ENCODE measurements at regions not wholly inside any gene's neighbourhood (a gene's known extent, or its start where the extent isn't known, plus 50 kb on each side); places are given as distances from the start of the nearest gene placed in this dataset.

DNA sequence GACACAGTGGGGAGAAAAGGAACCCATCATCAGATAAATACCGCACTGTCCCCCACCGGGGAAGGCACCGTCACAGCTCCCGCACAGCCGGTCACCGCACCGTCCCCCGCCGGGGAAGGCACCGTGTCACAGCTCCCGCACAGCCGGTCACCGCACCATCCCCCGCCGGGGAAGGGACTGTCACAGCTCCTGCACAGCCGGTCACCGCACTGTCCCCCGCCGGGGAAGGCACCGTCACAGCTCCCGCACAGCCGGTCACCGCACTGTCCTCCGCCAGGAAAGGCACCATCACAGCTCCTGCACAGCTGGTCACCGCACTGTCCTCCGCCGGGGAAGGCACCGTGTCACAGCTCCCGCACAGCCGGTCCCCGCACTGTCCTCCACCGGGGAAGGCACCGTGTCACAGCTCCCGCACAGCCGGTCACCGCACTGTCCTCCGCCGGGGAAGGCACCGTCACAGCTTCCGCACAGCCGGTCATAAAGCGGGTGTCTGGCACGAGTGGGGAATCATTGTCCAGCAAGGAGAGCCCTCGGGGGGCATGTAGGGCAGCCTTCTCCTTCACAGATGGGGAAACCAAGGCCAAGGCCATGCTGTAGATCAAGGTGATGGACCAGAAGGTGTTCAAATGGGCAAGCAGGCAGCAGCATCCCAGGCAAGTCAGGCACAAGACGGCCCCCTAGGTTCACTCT lies 280.1 kb downstream of the NPHP4 start:
- no peak for DNase-seq

DNA sequence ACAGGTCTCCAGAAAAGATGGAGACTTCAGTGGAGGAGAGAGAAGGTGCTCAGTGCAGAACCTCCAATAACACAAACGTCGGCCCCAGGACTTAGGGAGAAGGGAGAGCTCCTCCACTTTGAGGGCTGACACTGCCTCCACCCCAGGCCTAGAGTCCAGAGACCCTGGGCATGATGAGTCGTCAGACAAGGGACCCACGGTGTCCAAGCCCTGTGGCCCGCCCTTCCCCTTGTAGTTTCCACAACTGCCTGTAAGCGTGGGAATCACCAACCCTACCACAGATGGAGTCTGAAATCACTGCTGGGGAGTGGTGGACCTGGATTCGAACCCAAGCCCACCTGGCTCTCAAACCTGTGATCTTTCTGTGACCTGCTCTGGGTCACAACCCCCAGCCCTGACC lies 281.1 kb downstream of the NPHP4 start:
- no peak for DNase-seq

DNA sequence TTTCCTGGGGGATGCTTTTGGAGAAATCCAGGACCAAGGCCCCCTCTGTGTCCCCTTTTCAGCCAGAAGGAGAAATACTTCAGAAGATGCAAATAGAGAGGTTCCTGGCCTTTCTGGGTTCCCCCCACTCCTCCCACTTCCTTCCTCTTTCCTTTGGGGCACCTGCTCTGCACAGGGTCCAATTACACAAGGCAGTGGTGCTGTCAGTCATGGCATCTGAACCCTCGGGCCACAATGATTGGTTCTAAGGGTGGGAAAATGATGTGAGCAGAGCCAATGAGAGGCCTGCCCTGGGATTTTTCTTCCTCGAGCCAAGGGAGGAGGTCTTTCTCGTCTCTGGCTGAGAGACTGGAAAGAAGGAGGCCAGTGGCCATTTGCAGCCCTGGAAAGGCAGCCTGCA lies 282.2 kb downstream of the NPHP4 start:
- no peak for DNase-seq

DNA sequence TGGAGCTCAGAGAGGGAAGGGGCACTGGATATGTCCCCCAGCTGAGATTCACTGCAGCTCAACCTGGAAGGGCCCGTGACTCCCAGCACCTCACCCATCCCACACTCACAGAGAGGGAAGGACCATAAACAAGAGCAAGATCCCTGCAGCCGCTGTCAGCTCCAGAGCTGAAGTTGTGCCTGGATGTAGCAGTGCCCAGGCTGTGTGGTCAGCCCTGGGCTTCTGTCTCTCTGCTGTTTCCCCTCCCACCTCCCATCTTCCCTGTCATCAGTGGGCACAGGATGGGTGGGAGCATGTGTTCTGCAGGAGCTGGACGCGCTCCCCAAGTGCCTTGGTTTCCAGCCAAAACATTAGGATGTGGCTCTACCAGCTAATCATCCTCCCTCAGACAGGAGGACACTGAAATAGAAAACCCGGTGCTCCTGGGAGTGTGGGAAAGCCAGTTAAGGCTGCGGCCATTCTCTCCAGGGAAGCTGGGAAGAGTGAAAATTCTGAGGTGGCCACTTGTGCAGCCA lies 282.7 kb downstream of the NPHP4 start:
- no peak for DNase-seq

DNA sequence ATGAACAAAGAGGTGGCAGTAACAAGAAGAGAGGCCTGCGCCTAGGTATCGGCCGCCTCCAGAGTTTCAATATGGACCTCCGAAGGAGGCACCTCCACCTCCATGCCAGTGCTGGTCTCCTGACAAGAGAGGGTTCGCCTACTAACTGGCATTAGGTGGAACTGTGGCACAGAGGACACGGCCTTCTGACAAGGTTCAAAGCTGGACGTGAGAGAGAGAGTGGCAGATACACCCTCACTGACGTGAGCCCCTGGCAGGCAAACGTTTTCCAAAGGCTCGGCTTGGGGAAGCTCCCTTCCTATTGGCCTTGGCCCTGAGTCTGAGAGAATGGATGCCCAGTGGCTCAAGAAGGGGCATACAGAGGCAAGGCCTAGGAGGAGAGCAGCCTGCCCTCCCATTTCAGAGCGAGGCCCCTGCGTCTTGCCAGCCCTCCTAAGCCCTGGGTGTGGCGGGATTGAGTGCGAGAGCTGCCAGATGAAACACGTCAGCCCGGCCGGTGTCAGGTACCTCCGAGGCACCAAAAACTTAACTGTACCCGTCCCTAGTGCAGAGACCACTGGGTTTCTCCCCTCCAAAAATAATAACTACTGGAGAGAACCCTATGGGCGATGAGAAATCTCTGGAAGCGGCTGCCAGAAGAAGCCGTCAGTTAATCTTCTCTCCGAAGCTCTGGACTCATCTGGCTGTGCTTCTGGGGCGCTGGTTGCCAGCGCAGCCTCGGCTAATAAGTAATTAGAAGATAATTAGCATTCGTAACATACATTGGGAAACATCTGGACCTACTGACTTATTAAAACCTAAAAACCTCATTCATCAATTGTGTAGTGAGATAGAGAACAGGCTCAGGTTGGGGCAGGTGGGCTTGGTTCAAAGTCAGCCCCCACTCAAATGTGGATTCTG lies 283.6 kb downstream of the NPHP4 start:
- DNase-seq: no peak

DNA sequence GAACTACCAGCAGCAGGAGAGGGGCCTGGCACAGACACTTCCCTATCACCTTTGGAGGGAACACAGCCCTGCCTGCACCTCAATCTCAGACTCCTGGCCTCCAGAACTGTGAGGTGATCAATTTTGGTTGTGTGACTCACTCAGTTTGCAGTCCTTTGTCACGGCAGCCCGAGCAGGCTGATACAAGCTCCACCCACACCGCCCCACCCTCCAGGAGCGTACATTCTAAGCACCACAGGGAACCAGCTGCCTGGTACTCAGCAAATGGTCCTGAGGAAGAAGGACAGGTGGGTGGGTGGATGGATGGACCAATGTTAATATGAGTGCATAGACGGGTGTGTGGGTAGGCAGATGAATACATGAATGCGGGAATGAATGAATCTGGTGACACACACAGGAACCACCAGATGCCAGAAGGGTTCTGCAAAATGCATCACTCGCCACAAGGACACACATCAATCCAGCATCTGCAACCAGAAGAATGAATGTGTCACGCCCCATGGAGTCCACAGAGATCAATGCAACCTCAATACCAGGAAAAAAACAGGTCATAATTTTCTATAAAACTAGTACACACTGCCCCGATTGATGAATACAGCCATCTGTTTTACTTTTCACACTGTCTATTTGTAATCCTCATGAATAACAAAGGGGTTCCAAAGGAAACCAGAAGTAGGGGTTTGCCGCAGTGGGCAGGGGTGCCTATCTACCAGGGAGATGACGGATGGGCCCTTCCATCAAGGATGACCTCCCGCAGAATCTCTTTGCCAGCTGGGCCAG lies 284.5 kb downstream of the NPHP4 start:
- no peak for DNase-seq

DNA sequence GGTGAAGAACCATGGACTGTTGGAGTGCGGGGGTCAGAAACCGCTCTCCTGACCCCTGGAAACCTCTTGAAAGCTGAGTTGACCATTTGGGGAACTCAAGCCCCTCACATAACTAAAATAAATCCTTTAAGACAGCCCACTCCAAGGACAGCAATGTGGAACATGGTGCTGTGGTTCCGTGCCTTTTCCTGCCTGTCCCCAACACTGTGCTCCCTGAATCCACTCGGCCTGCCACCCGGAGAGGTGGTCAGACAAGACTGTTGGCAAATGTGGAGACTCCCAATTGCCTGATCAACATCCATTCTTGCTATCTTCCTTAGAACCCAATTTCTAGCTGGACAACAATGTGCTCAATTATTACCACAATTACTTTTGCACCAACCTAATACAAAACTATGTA lies 286.0 kb downstream of the NPHP4 start:
- no peak for DNase-seq

DNA sequence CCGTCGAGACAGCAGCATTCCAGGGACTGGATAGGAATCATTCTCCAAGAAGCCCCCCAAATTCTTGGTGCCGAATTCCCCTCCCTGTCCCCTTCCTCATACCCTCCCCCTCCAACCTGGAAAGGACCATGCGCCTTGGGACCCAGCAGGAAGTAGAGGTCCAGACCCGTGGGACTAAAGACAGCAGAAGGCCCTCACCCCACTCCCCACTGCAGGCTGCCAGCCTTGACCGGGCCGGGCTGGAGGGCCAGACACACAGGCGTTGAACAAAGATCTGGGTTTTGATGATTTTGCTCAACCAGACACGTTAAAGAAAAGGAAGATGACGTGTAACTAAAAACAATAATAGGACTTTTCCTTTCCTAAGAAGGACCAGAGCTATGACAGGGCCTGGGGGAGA lies 286.5 kb downstream of the NPHP4 start:
- no peak for DNase-seq

DNA sequence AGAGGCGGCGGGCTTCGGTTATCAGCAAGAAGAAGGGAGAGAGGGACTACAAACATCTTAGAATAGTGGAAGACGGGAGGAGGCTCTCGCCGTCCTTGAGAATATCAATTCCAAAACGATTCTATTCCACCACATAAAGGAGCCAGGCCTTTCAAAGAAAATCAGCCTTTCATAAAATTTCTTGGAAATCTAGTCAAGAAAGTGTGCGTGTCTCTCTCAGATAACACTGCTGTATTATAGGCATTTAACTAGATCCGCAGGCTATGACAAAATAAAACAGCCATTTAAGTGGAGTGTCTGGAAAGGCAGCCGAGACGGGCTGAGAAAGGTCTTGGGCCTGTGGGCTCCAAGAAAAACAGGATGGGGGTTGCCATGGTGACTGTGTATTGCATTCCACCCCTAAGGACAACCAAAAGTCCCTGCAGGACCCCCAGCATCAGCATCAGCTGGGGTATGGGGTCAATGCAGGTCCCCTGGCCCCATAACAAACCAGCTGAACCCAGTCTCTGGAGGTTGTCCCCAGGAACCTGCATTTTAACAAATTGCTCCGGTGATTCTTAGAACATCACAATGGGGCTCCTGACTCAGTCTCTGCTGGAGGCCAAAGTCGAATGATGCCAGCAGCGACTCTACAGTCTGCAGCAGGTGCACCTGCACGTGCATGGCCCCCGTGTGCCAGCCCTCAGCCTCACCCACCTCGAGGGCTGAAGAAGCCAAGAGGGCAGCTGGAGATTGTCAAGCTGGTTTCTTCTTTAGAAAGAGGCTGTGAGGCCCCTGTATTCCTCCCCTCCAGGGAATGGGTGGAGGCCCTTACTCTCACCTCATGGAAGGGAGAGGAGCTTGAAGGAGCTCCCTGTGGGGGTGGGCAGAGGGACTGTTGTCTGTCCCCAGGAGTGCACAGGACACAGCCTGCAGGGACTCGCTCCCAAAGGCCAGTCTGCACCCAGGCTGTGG lies 287.4 kb downstream of the NPHP4 start:
- no peak for DNase-seq

DNA sequence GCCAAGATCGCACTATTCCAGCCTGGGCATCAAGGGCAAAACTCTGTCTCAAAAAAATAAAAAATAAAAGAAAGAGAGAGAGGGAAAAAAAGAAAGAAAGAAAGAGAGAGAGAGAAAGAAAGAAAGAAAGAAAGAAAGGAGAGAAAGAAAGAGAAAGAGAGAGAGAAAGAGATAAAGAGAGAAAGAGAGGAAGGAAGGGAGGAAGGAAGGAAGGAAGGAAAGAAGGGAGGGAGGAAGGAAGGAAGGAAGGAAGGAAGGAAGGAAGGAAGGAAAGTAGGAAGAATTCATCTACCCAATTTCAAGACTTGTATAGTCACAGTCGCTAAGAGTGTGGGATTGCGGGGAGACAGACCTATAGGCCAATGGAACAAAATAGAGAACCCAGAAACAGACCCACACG lies 290.6 kb downstream of the NPHP4 start:
- no peak for DNase-seq

DNA sequence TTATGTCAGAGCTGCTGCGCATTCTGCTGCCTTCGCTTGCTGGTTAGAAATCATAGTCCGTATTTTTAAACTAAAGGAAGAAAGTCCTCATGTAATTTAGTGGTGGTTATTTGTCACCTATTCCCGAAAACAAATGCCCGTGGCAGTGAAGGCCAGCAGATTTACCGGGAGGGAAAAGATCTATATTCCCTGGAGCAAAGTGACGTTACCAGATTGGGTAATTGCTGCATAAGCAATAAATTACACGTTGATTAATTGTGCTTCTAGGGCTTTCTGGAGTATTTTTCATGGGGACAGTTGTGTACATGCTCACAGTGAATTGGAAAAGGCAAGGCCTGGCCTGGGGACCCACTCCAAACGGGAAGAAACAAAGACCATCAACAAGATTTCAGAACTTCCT lies 298.7 kb downstream of the NPHP4 start:
- no peak for DNase-seq

DNA sequence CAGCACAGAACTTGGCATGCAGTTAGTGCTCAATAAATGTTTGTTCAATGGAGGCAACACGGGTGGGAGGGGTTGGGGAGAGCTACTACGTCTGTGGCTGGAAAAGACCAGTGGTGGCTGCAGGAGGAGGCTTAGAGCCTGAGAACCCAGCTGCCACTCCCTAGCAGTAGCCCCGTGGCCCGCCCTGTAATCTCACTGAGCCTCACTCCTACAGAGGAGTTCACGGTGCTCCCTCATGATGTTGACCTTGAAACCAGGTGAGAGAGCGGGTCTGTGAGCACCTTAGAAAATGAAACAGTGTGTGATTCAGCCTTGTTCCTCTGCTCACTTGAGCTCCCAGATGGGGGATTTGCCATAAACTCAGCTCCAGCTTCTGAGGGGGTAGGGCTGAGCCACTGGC lies 299.6 kb downstream of the NPHP4 start:
- DNase-seq: no peak

DNA sequence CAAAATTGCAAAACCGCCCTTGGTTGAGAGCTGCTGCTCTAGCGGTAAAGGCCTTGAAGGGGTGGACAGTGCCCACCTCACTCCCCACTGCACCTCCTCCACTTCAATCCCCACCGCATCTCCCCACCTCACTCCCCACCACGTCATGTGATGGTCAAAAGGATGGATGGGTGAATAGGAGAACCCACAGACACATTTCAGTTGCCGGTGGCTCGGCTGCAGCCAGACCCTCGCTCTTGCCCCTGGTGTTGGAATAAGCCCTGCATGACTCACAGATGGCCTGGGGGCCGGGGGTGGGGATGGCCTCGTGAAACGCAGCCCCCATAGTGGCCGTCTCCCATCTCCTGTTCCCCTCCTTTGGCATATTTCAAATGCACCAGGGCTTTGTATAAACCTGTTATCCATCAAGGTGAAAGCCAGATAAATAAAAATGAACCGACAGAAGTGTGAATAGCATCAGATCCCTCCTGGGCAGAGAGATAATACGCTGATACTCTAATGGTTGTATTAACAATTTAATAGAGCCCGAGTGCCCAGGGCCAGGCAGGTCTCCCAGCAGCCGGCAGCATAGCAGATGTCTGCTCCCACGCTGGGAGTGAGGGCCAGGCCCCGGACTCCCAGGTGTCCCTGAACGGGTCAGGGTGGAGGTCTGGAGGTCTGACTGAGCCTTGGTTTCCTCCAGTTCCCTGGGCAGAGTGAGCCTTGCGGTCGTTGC lies 300.3 kb downstream of the NPHP4 start:
- DNase-seq: no peak

DNA sequence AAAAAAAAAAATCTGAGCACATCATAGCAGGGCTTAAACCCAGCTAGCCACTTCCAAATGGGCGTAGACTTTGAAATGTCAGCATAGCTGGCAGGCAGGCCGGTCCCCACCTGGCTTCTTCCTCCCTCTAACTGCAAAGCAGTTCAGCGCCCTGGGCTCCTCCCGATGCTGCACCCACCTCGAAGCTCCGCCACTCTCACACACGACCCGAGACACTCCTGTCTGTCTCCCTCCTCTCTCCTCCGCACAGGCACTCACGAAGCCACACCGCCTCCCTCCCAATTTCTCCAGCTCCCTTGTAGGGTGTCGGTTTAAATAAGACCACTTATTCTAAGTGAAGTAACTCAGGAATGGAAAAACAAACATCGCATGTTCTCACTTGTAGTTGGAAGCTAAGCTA lies 301.3 kb downstream of the NPHP4 start:
- no peak for DNase-seq

DNA sequence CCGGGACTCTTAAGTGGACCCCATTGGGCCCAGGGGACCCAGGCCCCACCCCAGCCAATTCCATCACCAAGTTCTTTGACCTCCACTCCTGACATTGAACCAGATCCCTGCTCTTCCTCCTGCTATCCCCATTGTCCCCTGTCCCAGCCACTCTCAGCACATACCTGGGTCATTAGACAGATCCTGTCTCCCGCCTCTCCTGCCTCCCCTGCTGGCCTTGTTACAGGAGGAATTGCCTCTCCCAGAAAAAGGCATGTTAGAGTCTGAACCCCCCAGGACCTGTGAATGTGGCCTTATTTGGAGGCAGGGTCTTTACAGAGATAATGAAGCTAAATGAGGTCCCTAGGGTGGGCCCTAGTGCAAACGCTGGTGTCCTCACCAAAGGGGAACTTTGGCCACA lies 301.9 kb downstream of the NPHP4 start:
- no peak for DNase-seq

DNA sequence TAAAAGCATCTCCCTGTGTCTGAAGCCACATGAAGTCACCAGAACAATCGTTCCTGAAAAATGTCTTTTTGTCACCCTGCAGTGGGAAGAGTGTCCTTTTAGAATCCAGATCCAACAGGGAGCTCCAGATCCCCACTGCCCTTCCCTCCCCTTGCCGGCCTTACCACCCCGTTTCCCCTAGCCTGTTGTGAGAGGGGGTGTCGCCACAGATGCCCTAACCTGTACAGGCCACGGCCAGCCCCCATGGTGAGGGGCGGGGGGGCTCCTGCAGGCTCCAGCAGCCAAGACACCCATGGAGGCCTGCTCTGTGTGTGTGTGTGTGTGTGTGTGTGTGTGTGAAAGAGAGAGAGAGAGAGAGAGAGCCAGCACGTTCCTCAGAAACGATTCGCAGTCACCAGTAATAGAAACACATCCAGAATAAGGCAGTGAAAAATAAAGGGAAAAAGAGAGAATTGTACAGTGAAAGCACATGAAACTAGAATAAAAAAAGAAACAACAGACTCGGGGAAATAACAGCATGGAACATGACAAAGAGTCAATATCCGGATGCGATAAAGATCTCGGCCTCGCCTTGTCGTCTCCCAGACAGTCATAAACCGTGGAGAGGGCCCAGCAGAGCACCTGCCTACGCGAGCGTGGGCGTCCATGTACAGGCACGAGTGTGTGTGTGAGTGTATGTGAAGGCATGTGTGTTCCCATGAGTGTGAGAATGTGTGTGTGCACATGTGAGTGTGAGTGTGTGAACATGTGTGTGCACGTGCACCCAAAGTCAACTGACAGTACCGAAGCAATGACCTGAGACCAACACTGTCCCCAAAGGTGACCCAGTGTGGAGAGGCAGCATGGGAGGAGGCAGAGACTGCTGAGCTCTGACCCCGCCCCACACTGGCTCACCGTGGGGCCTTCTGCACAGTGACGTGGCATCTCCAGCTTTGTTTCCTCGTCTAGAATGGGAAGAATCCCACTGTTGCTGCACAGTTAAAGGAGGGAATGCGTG lies 303.8 kb downstream of the NPHP4 start:
- no peak for DNase-seq

DNA sequence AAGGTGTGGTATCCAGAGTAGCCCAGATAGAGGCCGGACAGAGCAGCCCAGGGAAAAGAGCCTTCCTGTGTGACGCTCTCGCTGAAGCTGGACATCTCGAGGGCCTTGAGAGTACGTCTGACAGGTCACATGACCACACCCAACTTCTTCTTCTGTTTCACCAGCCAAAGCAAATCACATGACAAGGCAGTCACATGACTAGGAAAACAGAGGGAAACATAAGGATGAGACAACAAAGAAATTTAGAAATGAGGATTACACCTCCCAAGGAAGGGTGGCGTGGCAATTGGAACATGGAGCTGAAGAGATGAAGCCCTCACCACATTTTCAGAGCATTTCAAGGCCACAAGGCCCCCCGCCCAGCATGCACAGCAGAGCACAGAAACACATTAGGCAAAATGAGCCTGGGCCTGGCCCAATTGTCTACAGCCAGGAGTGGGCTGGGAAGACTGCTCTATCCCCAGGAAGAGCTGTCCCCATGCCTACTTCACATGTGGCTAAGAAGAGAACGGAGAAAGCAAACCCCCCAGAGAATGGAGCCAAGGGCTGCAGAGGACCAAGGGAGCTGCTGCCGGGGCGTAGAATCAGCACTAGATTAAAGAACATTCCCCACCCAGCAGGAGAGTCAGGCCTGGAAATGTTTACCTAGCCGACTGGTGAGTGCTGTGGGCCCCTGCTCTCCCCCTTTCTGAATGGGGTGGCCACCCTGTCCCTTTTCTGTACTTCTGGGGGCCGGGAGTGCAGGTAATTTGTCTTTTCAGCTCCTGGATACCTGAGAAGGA lies 305.1 kb downstream of the NPHP4 start:
- no peak for DNase-seq

DNA sequence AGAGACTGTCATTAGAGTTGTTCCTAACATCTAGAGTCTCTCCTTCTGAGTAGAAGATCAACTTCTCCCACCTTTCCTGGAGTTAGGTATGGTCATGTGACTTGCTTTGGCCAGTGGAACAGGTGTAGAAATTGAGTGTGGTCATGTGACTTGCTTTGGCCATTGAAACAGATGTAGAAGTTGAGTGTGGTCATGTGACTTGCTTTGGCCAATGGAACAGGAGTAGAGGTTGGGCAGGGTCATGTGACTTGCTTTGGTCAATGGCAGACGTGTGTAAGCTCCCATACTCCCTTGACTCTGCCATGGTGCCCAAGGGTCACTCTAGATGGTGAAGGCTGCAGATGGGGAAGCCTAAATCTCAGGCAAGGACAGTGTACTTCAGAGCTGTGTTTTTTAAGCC lies 306.0 kb downstream of the NPHP4 start:
- no peak for DNase-seq

DNA sequence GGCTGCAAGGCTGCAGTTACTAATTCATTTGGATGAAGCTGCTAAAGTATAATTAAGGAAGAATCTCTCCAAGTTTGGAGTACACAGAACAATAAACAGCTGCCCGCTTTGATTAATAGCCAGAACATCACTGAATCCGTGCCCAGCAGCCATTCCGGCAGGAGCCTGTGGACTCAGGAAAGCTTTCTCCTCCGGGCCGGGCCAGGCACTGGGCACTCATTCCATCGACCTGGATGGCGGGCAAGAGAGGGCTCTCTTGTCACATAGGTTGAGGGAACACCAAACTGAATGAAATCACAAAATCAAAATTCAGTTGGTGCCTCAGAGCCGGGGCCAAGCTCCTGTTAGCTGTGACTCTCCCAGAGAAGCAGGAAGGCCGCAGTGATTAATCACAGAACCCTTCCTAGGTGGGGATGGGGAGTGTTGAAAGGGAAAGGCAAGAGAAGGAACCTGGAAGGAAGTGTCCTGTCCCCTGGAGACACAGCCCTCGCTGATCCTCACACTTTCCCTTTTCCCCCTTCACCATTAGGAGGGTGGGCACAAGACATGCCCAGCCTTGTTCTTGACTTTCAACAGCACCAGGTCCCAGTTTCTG lies 306.7 kb downstream of the NPHP4 start:
- no peak for DNase-seq

All from CD4-positive, alpha-beta T cell treated with Interleukin-21 for 1 hour (primary cell).